ENCODE measurements at regions not wholly inside any gene's neighbourhood (a gene's known extent, or its start where the extent isn't known, plus 50 kb on each side); places are given as distances from the start of the nearest gene placed in this dataset.
"Not testable (repeated sequence)": the region's sequence is repeated elsewhere in the genome, so short reads cannot be mapped to it uniquely, and the experiment has no call there.

GRCh38 chr2:168300460-168300859 lies 53.1 kb upstream of the STK39 start:
- DNase-seq (ENCODE audit: low spot score) = no peak

DNA sequence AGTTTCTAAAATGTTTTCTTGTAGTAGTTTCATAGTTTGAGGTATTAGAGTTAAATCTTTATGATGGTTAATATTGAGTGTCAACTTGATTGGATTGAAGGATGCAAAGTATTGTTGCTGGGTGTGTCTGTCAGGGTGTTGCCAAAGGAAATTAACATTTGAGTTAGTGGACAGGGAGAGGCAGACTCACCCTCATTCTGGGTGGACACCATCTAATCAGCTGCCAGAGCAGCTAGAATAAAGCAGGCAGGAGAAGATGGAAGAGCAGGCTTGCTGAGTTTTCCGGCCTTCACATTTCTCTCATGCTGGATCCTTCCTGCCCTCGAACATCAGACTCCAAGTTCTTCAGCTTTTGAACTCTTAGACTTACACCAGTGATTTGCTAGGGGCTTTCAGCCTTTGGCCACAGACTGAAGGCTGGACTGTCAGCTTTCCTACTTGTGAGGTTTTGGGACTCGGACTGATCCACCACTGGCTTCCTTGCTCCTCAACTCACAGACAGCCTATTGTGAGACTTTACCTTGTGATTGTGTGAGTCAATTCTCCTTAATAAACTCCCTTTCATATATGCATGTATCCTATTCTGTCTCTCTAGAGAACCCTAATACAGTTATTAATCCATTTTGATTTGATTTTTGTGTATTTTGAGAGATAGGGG lies 56.8 kb upstream of the STK39 start:
- DNase-seq (ENCODE audit: low spot score) = no peak

- no peak for DNase-seq (ENCODE audit: low spot score)
These were observed 60.0 kb upstream of the STK39 start for GRCh38 chr2:168307379-168307778.

DNA sequence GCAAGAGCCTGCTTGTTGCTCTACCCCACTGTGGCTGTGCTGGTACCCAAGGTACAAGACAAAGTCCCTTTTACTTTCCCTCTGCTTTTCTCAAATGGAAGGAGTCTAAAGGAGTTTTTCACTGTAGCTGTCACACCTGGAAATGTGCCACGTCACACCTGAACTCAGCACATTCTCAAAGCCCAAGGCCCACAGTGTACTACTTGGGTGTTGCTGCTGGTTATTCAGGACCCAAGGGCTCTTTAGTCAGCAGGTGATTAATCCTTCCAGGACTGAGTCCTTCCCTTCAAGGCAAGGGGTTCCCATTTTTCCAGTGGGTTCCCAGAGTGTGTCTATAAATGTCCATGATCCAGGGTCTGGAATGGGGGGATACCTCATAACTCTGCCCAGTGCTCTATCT lies 63.2 kb upstream of the STK39 start:
- DNase-seq (ENCODE audit: low spot score) = no peak

GRCh38 chr2:168311261-168311910 lies 64.0 kb upstream of the STK39 start:
- DNase-seq (ENCODE audit: low spot score) = no peak

DNA sequence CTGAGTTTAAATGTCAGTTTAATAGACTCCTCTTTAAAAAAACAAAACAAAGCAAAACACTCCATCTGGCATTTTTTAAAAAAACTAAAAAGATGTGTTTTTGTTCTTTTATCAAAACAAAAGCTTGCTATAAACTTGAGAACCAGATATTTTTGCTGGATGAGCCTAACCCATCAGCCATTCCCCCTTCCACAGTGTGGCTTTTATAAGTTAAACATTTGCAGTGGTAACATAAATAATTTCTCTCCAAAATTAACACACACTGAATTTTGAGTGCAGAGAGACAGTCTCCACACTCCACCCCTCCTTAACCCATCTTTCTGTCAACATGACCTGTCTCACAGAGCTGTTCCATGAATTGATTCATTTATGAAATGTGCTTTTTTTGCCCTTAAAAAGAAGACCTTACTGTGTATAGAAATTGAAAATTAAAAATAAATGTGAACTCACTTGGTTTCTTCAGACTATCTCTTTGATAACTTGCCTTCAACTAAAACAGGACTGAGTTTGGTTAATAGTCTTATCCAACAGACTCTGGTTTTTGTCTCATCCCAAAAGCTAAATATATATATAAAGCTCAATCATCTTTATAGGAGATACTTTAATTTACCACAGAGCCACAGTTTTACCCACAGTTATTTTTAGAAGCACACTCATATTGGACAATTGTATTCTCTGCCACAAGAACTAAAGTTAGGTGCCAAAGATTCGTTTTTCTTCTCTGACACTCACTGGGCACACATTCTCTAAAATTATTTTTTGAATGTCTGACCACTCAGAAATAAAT lies 64.8 kb upstream of the STK39 start:
- DNase-seq (ENCODE audit: low spot score) = no peak

DNA sequence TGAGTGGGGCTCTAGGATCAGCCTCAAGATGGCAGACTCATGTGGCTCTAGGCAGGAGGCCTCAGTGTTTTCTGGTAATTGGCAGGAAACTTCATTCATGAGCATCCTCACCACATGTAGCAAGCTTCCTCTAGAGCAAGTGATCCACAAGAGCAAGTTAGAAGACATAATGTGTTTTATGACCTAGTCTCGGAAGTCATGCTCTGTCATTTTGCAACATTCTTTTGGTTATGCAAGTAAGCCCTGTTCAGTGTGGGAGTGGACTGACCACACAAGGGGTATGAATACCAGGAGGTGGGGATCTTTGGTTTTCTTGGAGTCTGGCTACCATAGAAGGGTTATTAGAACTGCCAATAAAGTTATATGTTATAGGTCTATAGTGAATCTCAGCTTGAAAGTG lies 66.8 kb upstream of the STK39 start:
- DNase-seq (ENCODE audit: low spot score) = no peak

DNA sequence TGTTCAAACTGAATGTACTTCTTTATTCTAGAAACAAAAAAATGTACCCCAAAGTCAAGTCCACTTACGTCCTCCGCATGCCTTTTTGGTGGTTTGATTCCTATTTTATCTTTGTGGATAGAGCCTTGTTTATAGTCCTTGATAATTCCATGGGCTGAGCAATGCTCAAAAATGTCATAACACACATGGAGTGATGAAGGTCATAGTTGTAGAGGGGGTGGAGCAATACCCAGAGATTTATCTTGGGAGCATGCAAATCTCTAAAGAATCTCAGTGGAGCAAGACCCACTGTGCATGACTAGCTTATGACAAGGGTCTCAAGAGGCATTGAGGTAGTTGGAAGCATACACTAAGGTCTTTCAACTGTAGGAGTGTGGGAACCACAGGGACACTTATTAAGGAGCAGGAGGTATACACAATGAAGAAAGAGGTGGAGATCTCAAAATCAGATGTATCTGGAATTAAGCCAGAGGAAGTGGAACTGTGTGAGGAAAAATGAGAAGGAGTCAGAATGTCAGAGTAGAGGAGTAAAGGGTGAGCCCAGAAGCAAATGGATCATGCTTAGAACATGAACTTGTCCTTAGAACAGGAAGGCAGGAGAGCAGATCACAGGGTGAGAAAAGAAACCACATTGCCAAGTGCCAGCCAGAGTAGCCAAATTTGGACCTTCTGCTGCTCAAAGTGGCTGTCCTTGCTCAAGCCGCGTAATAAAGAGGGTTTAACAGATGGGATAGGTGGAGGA lies 68.1 kb upstream of the STK39 start:
- no peak for DNase-seq (ENCODE audit: low spot score)

DNA sequence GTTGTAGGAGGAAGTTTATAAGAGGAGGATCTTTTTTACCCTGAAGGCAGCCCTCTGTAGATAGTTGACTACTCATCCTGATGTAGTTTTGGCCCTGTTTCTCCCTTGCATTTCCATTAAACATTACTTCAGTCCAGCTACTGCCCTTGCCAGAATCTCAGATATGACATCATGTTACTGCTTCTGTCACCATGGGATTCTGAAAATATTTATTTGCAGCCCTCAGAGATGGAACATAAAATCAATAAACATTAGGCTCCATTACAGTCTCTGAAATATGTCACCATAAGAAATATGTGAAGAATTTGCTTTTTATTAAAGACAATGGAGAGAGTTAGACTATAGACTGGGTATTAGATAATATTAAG lies 68.7 kb upstream of the STK39 start:
- DNase-seq (ENCODE audit: low spot score) = no peak

DNA sequence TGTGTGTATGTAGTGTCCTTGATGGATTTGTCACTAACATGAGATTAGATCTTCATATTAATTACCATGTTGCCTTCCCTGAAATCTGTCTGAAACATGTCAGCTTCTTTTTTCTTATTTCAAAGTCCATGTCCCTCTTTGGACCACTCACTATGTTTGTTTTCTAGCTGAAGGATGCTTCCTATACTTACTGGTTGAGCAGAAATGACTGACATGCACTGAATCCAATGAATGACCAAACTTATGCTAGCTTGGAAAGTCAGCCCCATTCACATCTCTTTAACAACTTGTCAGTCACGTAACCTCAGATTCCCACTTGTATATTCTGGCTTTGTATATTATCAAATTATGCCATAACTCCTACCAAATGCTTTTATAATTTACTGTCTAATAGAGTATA lies 69.9 kb upstream of the STK39 start:
- no peak for DNase-seq (ENCODE audit: low spot score)

DNA sequence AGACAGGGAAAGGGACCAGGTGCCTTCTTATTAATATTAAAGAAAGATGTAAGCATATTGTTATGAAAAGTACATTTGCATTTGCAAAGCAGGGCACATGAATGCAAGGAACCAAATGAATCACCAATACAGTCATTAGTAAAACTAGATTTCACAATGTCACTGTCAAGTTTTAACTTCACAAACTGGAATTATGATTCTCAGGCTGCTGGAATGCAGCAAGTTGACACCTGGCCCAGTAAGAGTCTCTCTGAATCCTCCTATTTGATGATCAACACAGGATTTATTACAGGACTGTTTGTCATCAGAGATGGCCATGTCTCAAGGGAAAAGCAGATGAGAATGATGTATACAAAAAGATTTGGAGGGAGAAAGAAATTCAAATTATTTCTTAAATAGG lies 72.9 kb upstream of the STK39 start:
- DNase-seq (ENCODE audit: low spot score) = no peak

DNA sequence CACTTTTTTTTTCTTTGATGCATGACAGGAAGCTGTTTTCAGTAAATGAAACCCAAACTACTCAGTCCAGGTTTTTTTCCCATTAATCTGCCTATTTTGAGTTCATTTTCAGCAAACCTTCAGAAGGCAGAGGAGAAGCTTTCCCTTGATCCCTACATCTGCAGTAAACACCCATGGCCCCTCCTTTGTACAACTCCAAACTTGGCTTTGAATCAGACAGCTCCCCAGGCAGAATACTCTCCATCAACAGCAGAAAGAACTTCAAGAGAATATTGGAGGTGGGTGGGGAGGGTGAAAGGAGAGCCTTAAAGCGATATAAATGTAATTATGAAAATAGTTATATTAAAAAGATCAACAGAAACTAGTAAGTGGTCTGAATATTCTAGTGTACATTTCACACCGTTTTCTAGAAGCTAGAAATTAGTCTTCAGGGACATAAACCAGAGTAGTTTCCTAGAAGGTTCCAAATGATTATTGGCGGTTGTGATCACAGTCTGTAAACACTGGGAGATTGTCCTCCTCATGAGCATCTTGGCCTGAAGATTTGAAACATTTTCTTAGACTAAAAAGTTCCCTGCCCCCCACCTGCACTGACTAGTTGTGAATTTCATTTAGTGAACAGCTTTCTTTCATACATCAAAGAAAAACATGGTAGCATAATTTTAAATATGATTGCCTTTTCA lies 75.1 kb upstream of the STK39 start:
- DNase-seq (ENCODE audit: low spot score) = no peak

GRCh38 chr2:168323529-168324021 lies 76.2 kb upstream of the STK39 start:
- no peak for DNase-seq (ENCODE audit: low spot score)

DNA sequence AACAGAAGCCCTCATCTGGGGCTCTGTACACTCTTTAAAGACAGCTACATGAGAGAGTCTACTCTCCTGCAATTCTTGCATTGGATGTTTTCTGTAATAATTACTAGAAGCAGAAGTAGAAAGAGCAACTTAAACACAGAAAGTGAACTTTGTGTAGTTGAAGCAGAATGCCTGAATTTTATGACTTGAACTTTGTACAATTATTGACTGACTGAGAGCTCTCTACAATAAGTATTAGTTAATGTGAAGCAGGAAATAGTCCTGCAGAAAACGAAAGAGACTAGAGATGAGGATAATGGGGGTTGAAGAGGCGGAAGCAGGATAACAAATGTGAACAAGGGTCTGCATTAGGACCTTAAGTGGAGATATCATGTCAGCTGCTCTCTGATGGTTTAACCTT lies 79.2 kb upstream of the STK39 start:
- DNase-seq (ENCODE audit: low spot score) = no peak

DNA sequence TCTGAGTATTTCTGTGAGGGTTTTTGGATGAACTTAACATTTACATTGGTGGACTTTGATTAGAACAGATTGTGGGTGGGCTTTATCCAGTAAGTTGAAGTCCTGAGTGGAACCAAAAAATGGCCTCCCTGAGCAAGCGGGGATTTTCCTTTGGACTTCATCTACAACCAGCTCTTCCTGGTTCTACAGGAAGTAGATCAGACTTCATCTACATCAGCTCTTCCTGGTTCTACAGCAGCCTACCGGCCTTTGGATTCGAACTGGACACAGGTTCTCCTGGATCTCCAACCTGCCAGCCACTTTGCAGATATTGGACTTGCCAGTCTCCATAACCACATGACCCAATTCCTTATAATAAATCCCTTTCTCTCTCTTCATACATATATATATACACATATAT lies 79.9 kb upstream of the STK39 start:
- no peak for DNase-seq (ENCODE audit: low spot score)

- no peak for DNase-seq (ENCODE audit: low spot score)
These were observed 81.0 kb upstream of the STK39 start for GRCh38 chr2:168328421-168328820.

DNA sequence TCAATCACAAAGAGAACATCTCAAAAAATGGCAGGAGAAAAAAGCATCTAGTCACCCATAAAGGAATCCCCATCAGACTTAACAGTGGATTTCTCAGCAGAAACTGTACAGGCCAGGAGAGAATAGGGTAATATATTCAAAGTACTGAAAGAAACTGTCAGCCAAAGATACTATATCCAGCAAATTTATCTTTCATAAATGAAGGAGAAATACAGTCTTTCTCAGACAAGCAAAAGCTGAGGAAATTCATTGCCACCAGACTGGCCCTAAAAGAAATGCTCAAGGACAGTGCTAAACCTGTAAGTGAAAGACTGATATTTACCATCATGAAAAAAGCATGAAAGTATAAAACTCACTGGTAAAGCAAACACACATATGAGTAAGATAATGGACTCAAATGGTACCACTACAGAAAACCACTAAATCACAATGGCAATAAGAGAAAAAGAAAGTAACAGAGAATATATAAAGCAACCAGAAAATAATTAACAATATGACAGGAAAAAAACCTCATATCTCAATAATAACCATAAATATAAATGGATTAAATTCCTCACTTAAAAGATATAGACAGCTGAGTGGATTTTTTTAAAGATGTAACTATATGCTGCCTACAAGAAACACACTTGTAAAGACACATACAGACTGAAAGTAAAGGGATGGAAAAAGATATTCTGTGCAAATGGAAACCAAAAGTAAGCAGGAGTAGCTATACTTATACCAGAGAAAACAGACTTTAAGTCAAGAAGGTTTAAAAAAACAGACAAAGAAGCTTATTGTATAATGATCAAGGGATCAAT lies 83.4 kb upstream of the STK39 start:
- no peak for DNase-seq (ENCODE audit: low spot score)

- not testable (repeated sequence) for DNase-seq (ENCODE audit: low spot score)
These were observed 87.9 kb upstream of the STK39 start for GRCh38 chr2:168335254-168335653.

GRCh38 chr2:168336786-168337388 lies 89.5 kb upstream of the STK39 start:
- DNase-seq (ENCODE audit: low spot score) = peak; percentile 82

GRCh38 chr2:168338292-168338691 lies 90.9 kb upstream of the STK39 start:
- DNase-seq (ENCODE audit: low spot score) = no peak
